SU-DHL-6 (cell line): ENCODE measurements at regions not wholly inside any gene's neighbourhood (a gene's known extent, or its start where the extent isn't known, plus 50 kb on each side); places are given as distances from the start of the nearest gene placed in this dataset.
"Not testable (repeated sequence)": the region's sequence is repeated elsewhere in the genome, so short reads cannot be mapped to it uniquely, and the experiment has no call there.

ENCODE experiments used
- H2AFZ ChIP-seq: fragments of 200-600 bp; sonication (generic); 2 replicates; pipeline ENCODE4 v1.6.1; 2014; ENCODE audit warnings: low read depth, mild to moderate bottlenecking, moderate library complexity, mixed read lengths, antibody characterized with exemption, low read length; ENCODE audit not compliant: severe bottlenecking
- H3F3A ChIP-seq: fragments of 200-600 bp; shearing (Covaris generic); 2 replicates; pipeline ENCODE4 v1.6.0; 2016; ENCODE audit warnings: antibody characterized with exemption, mild to moderate bottlenecking; ENCODE audit not compliant: insufficient read depth
- H3K27ac ChIP-seq: fragments of 200-600 bp; sonication (generic); 2 replicates; pipeline ENCODE4 v1.5.1; 2016; ENCODE audit warnings: low read depth, mild to moderate bottlenecking, low read length, moderate library complexity, mixed read lengths
- H3K27me3 ChIP-seq: fragments of 200-600 bp; sonication (generic), shearing (Covaris generic); 2 replicates; pipeline ENCODE4 v1.6.0; 2014; ENCODE audit warnings: mild to moderate bottlenecking, low read length
- H3K36me3 ChIP-seq: fragments of 200-600 bp; sonication (generic); 2 replicates; pipeline ENCODE4 v1.6.1; 2014; ENCODE audit warnings: mild to moderate bottlenecking, low read length, mixed read lengths
- H3K4me2 ChIP-seq: fragments of 300-600, 200-600 bp; shearing (Covaris generic), sonication (generic); 2 replicates; pipeline ENCODE4 v1.6.0; 2014; ENCODE audit warnings: low read length, low read depth, mild to moderate bottlenecking; ENCODE audit not compliant: poor library complexity, severe bottlenecking
- H3K4me3 ChIP-seq: fragments of 200-600 bp; sonication (generic); 2 replicates; pipeline ENCODE4 v1.5.1; 2014; ENCODE audit warnings: antibody characterized with exemption, low read length, mild to moderate bottlenecking, mixed read lengths; ENCODE audit not compliant: insufficient read depth, poor library complexity, severe bottlenecking
- H3K79me2 ChIP-seq: fragments of 200-600 bp; sonication (generic); 2 replicates; pipeline ENCODE4 v1.6.1; 2014; ENCODE audit warnings: mild to moderate bottlenecking, low read length, moderate library complexity; ENCODE audit not compliant: insufficient read depth
- H3K9ac ChIP-seq: fragments of 200-600 bp; sonication (generic); 2 replicates; pipeline ENCODE4 v1.7.0; 2014; ENCODE audit warnings: mild to moderate bottlenecking, low read length
- H3K9me2 ChIP-seq: fragments of 200-600 bp; sonication (generic); replicated peaks from 2 replicates; pipeline ENCODE4 v1.6.1; 2014; ENCODE audit warnings: low read length; ENCODE audit not compliant: insufficient read depth
- H3K9me3 ChIP-seq: fragments of 200-600 bp; sonication (generic); 2 replicates; pipeline ENCODE4 v1.6.1; 2014; ENCODE audit warnings: low read length, mixed read lengths; ENCODE audit not compliant: insufficient read depth
- H4K20me1 ChIP-seq: fragments of 200-600 bp; sonication (generic); 2 replicates; pipeline ENCODE4 v1.6.1; 2014; ENCODE audit warnings: low read depth, mild to moderate bottlenecking, antibody characterized with exemption, low read length, moderate library complexity, mixed read lengths
- EZH2phosphoT487 ChIP-seq: fragments of 200-600 bp; sonication (generic), shearing (Covaris generic); conservative IDR thresholded peaks from 2 replicates; pipeline ENCODE4 v1.6.1; 2018; ENCODE audit warnings: mild to moderate bottlenecking, antibody characterized with exemption, low read length, moderate library complexity, mixed read lengths
- TF ChIP-seq, protein P1 (sequence below): fragments of 200-600 bp; sonication (generic); IDR thresholded peaks from one replicate; pipeline ENCODE4 v1.5.1; 2017; ENCODE audit warnings: antibody characterized with exemption, mild to moderate bottlenecking, low read length, moderate library complexity; ENCODE audit not compliant: insufficient read depth, poor library complexity, severe bottlenecking

DNA sequence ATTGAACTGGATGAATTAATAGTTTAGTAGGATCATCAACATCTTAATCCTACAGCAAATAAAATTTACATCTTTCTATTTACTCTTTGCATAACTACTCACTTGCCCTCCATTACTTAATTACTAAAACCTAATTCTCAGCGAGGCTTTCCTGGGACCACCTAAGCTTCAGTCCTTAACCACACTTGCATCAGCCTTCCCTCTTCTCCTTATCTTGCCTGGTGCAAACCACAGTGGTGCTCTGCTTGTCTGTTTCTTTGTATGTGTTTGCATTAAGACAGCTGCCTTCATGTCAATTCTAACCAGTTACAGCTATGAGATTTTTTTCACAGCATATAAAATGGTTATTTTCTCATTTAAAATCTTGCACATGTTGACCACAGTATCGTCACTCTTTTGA, 72.6 kb upstream of the ZNF92 start:
- Histone ChIP-seq H3K4me2 (no peak overlapping the region), H4K20me1 (no peaks in the 10 kb centered on the region)
- TF ChIP-seq, protein P1, sequence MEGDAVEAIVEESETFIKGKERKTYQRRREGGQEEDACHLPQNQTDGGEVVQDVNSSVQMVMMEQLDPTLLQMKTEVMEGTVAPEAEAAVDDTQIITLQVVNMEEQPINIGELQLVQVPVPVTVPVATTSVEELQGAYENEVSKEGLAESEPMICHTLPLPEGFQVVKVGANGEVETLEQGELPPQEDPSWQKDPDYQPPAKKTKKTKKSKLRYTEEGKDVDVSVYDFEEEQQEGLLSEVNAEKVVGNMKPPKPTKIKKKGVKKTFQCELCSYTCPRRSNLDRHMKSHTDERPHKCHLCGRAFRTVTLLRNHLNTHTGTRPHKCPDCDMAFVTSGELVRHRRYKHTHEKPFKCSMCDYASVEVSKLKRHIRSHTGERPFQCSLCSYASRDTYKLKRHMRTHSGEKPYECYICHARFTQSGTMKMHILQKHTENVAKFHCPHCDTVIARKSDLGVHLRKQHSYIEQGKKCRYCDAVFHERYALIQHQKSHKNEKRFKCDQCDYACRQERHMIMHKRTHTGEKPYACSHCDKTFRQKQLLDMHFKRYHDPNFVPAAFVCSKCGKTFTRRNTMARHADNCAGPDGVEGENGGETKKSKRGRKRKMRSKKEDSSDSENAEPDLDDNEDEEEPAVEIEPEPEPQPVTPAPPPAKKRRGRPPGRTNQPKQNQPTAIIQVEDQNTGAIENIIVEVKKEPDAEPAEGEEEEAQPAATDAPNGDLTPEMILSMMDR, result no peak
- TF ChIP-seq EZH2phosphoT487, result no peak

GRCh38 chr7:65295409-65295808, 78.2 kb upstream of the ZNF92 start:
- Histone ChIP-seq H3K27ac (no peak overlapping the region), H3K4me2 (no peak overlapping the region), H4K20me1 (no peaks in the 10 kb centered on the region; the same call in 1 of the 2 replicates), H3K9ac (no peak overlapping the region), H3K9me3 (no peaks in the 10 kb centered on the region), H3K4me3 (no peak overlapping the region), H3F3A (no peaks in the 10 kb centered on the region), H3K79me2 (no peaks in the 10 kb centered on the region), H3K9me2 (no peaks in the 10 kb centered on the region), H3K27me3 (no peaks in the 10 kb centered on the region), H3K36me3 (no peaks in the 10 kb centered on the region), H2AFZ (no peak overlapping the region)
- no peak for TF ChIP-seq EZH2phosphoT487
- TF ChIP-seq, protein P1, result no peak

More for the DNA sequence above, 72.6 kb upstream of the ZNF92 start:
- H3K9me3 ChIP-seq, result no peaks in the 10 kb centered on the region
- no peak overlapping the region for H3K9ac ChIP-seq
- no peaks in the 10 kb centered on the region for H3K9me2 ChIP-seq
- no peaks in the 10 kb centered on the region for H3K79me2 ChIP-seq
- no peak overlapping the region for H3K27ac ChIP-seq
- no peaks in the 10 kb centered on the region for H3F3A ChIP-seq
- H3K27me3 ChIP-seq, result no peaks in the 10 kb centered on the region
- H3K36me3 ChIP-seq, result no peaks in the 10 kb centered on the region
- no peak overlapping the region for H3K4me3 ChIP-seq
- H2AFZ ChIP-seq, result no peak overlapping the region

DNA sequence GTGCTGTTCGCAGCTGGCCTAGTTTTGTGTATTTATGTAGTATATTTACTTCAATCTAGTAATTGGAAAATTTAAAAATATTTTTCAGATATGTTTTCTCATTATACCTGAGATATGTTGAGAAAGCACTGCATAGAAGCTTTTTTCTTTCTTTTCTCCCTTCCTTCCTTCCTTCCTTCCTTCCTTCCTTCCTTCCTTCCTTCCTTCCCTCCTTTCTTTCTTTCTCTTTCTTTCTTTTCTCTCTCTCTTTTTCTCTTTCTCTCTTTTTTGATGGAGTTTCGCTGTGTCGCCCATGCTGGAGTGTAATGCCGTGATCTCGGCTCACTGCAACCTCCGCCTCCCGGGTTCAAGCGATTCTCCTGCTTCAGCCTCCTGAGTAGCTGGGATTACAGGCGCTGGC, 83.3 kb upstream of the ZNF92 start:
- H4K20me1 ChIP-seq, H3K79me2 ChIP-seq, H3K36me3 ChIP-seq, H3K9me2 ChIP-seq, H3K4me3 ChIP-seq, H3K27ac ChIP-seq, H3K9me3 ChIP-seq, H3K27me3 ChIP-seq, H3F3A ChIP-seq, H2AFZ ChIP-seq, H3K9ac ChIP-seq, H3K4me2 ChIP-seq: not testable (repeated sequence)

DNA sequence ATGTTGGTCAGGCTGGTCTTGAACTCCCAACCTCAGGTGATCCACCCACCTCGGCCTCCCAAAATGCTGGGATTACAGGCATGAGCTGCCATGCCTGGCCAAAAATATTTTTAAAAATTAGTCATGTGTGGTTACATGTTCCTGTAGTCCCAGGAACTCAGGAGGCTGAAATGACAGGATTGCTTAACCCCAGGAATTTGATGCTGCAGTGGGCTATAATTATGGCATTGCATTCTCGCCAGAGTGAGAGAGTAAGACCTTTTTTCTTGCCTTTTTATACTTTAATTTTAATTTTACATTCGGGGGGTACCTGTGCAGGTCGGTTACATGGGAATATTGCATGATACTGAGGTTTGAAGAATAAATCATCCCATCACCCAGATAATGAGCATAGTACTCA, 86.6 kb upstream of the ZNF92 start:
- Histone ChIP-seq H2AFZ (no peak overlapping the region), H3K27ac (no peak overlapping the region), H3K36me3 (no peaks in the 10 kb centered on the region), H3F3A (no peaks in the 10 kb centered on the region), H3K4me3 (no peak overlapping the region), H4K20me1 (0 out of 2 replicates have a peak, but pooled peaks cover 5% of the 10 kb centered on the region), H3K27me3 (no peaks in the 10 kb centered on the region), H3K9me3 (no peaks in the 10 kb centered on the region), H3K9me2 (no peaks in the 10 kb centered on the region), H3K4me2 (no peak overlapping the region), H3K9ac (no peak overlapping the region), H3K79me2 (no peaks in the 10 kb centered on the region)
- TF ChIP-seq EZH2phosphoT487, result no peak
- TF ChIP-seq, protein P1, result no peak
